Left ventricle myocardium superior (tissue), 1 donor: ENCODE measurements at regions not wholly inside any gene's neighbourhood (a gene's known extent, or its start where the extent isn't known, plus 50 kb on each side); places are given as distances from the start of the nearest gene placed in this dataset.
"Not testable (repeated sequence)": the region's sequence is repeated elsewhere in the genome, so short reads cannot be mapped to it uniquely, and the experiment has no call there.

ENCODE experiments used
- ATAC-seq: fragments of 200-7000 bp; cut with Tn5 transposase; one replicate; pipeline ENCODE4 v1.9.1; 2020; ENCODE audit warnings: mild to moderate bottlenecking, moderate library complexity
- DNase-seq: peaks from one replicate; pipeline ENCODE4 v3.0.0-alpha.2; 2020
- intact Hi-C: fragments of 100-400 bp; cut with micrococcal nuclease; formaldehyde crosslinking; loops from one replicate; pipeline ENCODE4 v1.11.0; 2022
- donor health status: DM: no; HTN: yes; CAD: no; lungs with severe emphysema.

DNA sequence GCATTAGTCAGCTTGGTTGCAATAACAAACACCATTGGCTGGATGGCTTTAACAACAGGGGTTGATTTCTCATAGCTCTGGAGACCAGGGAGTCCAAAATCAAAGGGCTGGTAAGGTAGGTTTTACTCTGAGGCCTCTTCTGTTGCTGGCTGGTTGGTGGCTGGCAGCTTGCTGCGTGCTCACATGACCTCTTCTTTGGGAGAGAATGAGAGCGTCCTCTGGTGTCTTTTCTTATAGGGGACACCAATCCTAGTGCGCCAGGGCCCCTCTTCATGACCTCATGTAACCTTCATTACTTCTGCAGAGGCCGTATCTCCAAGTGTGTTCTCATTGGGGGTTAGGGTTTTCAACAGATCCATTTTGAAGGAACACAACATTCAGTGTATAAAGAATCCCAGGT lies 1308.3 kb downstream of the TBC1D22A start:
- ATAC-seq, result no peak
- DNase-seq, result no peak
- intact Hi-C loops, result no loop called here

GRCh38 chr22:48070083-48070482 lies 1307.6 kb downstream of the TBC1D22A start:
- intact Hi-C loops, result no loop called here
- no peak for ATAC-seq
- DNase-seq, result no peak

GRCh38 chr22:48069256-48069655 lies 1306.8 kb downstream of the TBC1D22A start:
- ATAC-seq, result no peak
- no peak for DNase-seq
- intact Hi-C loops, result no loop called here

GRCh38 chr22:48068323-48068885 lies 1306.0 kb downstream of the TBC1D22A start:
- intact Hi-C loops, result no loop called here
- DNase-seq (no peak), ATAC-seq (no peak)

- intact Hi-C loops, result no loop called here
- DNase-seq, result no peak
- no peak for ATAC-seq
Measured at GRCh38 chr22:48065892-48066291, 1303.4 kb downstream of the TBC1D22A start.

DNA sequence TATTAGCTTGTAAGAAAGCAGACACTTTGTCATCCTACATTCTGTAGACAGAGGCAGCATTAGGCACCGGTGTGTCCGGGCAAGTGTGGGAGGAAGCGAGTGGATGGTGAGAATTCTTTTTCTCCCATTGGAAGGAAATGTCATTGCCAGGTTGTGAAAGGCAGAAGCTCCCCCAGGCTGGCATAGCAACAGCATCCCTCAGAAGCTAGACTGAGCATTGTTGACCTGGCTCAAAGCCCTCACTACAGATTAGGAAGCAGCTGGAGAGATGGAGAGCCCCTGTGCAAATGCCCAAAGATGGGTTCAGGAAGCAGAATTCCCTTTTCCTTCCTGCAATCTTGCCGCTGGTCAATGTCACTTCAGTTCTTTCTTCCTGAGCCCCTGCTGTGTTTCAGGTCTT lies 1299.3 kb downstream of the TBC1D22A start:
- ATAC-seq (no peak), DNase-seq (no peak)
- intact Hi-C loops, result no loop called here

- ATAC-seq (no peak), DNase-seq (no peak)
- intact Hi-C loops, result no loop called here
Measured at GRCh38 chr22:48060266-48060665, 1297.8 kb downstream of the TBC1D22A start.

- intact Hi-C loops, ATAC-seq, DNase-seq: not testable (repeated sequence)
Measured at GRCh38 chr22:48059521-48059920, 1297.1 kb downstream of the TBC1D22A start.

- intact Hi-C loops, result no loop called here
- DNase-seq, result no peak
- no peak for ATAC-seq
Measured at GRCh38 chr22:48057116-48057835, 1294.8 kb downstream of the TBC1D22A start.

GRCh38 chr22:48055827-48056226 lies 1293.4 kb downstream of the TBC1D22A start:
- no peak for ATAC-seq

GRCh38 chr22:48055185-48055584 lies 1292.7 kb downstream of the TBC1D22A start:
- no peak for DNase-seq
- intact Hi-C loops, result no loop called here
- ATAC-seq, result no peak

More at GRCh38 chr22:48055827-48056226, 1293.4 kb downstream of the TBC1D22A start:
- DNase-seq, result no peak
- intact Hi-C loops, result no loop called here

GRCh38 chr22:48054596-48054995 lies 1292.1 kb downstream of the TBC1D22A start:
- intact Hi-C loops, result no loop called here
- ATAC-seq, result no peak
- DNase-seq, result no peak

DNA sequence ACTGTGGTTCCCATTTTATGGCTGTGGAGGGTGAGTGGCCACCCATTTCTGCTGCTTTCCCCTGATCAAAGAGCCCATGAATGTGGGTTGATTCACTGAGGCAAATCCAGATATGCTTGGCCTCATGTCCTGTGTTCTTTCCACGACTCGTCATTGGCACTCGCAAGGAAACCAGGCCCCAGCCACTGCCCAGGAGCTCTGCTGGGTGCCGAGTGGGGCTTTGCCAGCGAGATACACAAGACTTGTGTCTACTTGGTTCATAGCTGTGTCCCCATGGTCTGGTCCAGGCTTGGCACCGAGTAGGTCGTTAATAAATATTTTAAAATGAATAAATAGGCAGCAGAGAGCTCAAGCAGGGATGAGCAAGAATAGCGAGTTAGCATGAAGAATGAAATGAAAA lies 1291.5 kb downstream of the TBC1D22A start:
- DNase-seq (no peak), ATAC-seq (no peak)
- intact Hi-C loops, result no loop called here

GRCh38 chr22:48053486-48053885 lies 1291.0 kb downstream of the TBC1D22A start:
- DNase-seq (no peak), ATAC-seq (no peak)
- intact Hi-C loops, result no loop called here

GRCh38 chr22:48052621-48052890 lies 1290.1 kb downstream of the TBC1D22A start:
- intact Hi-C loops, result no loop called here
- DNase-seq (no peak), ATAC-seq (no peak)

DNA sequence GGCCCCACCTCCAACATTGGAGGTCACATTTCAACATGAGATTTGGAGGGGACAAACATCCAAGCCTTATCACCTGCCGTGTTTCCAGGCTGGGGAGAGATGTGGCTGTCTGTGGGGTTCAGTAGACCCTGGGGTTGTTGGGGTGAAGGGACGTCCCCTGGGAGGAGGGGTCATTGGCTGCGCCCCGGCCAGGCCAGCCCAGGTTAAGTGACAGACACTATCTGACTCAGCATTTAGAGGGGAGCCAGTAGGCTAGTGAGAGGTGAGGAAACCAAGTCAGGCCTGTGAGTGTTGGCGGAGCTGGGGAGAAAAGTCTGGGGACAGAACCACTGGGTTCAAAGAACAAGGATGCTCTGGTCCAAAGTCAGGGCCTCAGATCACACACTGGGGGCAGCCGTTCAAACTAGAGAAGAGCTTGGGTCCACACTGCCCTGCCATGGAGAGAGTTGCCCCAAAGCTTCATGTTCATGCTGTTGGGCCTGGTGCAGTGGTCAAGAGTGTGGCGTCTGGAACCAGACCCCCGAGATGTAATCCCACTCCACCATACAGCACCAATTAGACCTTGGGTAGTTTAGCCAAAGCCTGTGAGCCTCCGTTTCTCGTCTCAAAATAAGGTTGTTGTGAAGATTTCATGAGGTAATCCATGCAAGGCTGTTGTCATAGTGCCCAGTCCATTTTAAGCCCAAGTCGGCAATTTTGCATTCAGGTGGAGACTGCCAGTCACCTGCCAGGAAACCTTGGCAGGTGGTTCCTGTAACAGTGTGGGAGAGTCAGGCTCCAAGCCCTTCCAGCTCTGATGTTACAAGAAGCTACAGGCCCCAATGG lies 1289.6 kb downstream of the TBC1D22A start:
- intact Hi-C loops, result no loop called here
- ATAC-seq, result no peak
- DNase-seq, result no peak

GRCh38 chr22:48050836-48051235 lies 1288.4 kb downstream of the TBC1D22A start:
- intact Hi-C loops, result no loop called here
- DNase-seq, result no peak
- no peak for ATAC-seq

DNA sequence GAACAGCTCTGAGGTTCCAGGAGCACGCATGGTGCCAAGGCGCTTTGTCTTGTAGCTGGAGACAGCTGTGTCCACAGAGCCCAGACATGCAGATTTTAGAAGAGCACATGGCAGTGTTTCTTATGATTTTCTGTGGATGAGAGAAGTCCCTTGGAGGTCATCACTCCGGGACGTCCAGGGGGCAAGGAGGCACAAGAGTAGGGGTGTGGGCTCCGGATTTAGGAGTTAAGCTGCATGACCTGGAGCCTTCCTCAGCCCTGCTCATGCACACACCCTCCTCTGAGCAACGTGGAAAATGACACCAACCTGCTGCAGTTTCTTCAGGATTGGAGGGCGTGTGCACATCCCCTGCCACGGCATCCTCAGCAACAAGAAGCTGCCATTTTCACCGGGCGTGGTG lies 1286.7 kb downstream of the TBC1D22A start:
- ATAC-seq (no peak), DNase-seq (no peak)
- intact Hi-C loops, result no loop called here

- no peak for DNase-seq
- intact Hi-C loops, result no loop called here
- ATAC-seq, result no peak
Measured at GRCh38 chr22:48047722-48048500, 1285.5 kb downstream of the TBC1D22A start.

GRCh38 chr22:48045369-48045768 lies 1282.9 kb downstream of the TBC1D22A start:
- DNase-seq (no peak), ATAC-seq (no peak)
- intact Hi-C loops, result no loop called here
